Limb (tissue), 2 donors: ENCODE measurements at regions not wholly inside any gene's neighbourhood (a gene's known extent, or its start where the extent isn't known, plus 50 kb on each side); places are given as distances from the start of the nearest gene placed in this dataset.

Experiments used
- DNase-seq, 2 donors: peaks; one replicate each; pipeline ENCODE4 v3.0.0-alpha.2; 2016; ENCODE audit errors: extremely low spot score in 2 of 2

GRCh38 chr4:177692907-177693306 is 250.7 kb upstream of the AGA start:
- no peak for DNase-seq

DNA sequence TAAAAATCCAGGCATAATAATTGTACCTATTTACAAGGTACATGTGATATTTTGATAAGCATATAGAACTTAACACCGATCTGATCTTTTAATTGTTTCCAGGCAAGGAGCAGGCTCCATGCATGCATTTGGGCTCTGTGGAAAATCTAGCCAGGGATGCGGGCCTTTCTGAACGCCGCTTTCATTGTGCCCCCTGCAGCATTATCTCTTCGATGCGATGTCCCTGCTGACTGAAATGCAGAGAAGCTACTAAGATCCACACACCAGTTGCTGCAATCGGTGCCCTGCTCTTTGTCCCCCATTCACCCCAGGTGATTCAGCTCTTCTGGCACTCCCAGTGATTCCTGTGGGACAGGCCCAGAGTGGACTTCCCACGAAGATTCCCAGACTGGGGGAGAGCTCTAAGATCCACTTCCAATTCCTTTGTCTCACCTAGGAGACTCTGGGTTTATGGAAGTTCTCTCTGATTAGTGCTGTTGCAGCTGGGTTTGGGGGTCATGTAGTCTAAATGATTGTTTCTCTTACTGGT is 254.3 kb upstream of the AGA start:
- DNase-seq = no peak

GRCh38 chr4:177699365-177700213 is 257.4 kb upstream of the AGA start:
- DNase-seq = peak in 1 of 2 donors; percentile 7

DNA sequence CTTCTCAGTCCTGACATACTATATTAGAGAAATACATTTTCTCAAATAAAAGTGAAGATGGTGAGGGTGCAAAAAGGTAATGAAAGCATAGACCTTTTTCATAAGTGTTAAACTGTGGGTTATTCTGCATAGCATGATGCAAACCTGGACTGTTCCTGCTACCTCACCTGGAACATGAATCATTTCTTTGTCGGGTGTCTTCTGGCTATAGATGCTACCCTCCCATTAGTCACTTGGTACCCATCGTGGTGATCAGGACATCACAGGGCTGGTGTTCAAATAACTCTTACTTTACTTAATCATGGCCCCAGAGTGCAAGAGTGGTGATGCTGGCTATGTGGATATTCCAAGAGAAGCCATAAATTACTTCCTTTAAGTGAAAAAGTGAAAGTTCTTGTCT is 264.7 kb upstream of the AGA start:
- DNase-seq = no peak

DNA sequence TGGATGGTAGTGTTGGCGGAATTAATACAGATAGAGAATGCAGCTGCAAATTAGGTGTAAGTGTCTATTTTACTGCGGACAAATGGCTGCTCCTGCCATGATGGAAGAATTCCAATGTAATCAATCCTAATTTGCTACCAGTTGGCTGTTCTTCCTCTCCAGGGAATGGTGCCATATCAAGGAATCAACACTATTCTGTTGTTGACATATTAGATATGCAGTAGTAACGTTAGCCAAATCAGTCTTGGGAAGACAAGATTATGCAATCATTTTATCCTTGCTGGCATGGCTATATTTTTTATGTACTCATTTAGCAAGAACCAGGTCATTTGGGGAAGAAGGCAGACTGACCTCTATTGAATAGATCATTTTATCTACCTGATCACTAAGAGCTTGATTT is 271.2 kb upstream of the AGA start:
- DNase-seq = no peak

- no peak for DNase-seq
Observed at GRCh38 chr4:177717407-177717806, 275.2 kb upstream of the AGA start.

DNA sequence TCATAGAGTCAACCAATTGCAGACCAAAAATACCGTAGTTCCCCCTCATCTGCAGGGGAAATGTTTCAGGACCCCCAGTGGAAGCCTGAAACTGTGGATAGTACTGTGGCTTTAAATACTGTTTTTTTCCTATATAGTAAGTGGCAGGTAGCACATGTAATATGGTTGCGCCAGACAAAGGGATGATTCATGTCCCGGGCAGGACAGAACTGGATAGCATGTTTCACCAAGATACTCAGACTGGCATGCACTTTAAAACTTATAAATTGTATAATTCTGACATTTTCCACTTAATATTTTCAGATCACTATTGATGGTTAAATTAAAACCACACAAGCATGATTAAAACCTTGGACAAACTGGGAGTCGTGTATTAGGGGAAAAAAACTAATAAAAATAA is 276.3 kb upstream of the AGA start:
- no peak for DNase-seq

DNA sequence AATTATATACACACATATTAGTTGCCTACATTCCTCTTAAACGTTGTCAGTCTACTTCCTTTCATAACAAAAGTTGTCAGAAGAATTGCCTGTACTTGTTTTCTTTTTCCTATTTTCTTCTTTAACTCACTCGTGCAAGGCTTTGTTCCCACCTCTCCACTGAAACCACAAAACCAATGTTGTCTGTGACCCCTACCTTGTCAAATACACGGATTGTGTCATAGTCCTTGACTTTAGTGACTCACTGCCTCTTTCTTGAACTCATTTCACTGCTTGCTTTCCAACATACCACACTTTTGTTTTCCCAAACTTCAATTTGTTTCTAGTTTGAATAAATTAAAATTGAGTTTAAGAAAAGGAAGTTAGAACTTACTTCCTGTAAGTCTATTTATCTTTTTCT is 283.9 kb upstream of the AGA start:
- no peak for DNase-seq

GRCh38 chr4:177728361-177729152 is 286.3 kb upstream of the AGA start:
- DNase-seq = no peak

GRCh38 chr4:177729681-177730080 is 287.4 kb upstream of the AGA start:
- no peak for DNase-seq

DNA sequence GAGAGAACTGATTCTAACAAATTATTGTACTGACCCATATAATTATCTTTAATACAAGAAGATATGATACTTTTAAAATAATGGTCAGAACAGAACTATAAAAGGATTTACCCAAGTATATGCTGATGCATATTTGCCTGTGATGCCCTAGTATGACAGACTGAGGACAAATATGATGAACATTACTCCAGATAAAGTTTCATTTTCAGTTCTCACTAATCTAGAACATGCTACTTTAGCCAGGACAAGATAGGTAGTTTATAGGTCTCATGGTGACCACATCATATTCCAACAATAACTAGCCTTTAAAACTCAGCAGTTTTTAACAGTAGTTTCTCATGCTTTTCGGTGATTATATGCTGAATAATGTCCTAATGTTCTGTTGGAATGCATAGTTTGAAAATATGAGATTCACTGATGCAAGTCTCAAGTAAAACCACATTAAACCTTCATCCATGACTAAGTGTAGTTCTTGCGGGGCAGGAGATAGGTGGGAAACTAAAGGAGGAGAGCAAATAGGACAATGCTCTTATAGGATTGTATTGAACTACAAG is 295.2 kb upstream of the AGA start:
- no peak for DNase-seq

DNA sequence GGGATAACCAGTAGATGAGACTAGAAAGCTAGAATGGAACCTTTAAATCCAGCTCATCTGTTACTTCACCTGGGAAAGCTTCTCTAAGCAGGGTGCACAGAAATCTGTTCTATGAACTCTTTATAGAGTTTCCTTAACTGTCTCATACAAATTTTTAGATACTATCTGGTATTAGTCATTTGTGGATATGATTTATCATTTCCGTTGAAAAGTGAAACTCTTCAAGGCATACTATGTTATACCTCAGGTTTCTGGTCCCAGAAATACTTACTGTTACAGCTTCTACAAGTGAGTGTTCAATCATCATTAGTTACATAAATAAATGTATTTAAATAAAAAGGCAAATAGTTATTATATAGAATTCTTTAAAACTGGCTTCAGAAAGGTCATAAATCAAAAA is 298.3 kb upstream of the AGA start:
- no peak for DNase-seq

- no peak for DNase-seq
Observed at GRCh38 chr4:177759729-177760128, 317.5 kb upstream of the AGA start.

GRCh38 chr4:177761692-177762091 is 319.5 kb upstream of the AGA start:
- DNase-seq = no peak

DNA sequence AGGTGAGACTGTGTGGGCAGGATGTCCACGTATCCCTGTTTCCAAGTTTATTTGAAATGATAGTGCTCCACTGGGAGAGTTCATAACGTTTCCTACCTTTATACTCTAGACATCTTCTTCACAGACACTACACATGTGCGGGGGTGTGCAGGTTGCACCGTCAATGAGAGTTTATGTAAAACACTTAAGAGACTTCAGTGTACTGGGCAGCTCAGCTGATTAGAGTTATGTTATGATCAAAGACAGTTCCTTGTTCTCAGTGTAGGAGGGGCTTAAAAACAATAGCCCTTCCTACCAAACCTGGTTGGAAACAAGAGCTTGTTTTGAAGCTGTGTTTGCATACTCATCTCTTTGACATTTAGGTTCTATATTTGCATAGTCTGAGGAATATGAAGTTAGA is 326.9 kb upstream of the AGA start:
- no peak for DNase-seq

DNA sequence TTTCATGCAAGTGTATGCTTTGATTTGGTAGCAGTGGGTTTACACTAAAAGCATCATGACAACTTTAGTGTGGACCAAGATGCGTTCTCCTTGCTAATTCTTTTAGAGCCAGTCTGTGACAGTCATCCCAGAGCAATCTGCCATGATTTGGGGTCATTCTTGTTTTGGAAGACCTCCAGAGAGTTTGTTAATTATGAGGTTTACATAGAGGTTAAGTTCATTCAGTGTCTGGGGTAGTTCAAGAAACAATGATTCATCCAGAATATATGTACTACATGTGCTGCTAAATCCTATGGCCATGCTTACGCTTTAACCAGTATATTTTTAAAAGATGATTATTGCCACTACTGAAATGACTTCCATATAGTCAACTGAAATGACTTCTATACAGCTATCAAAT is 328.5 kb upstream of the AGA start:
- no peak for DNase-seq

DNA sequence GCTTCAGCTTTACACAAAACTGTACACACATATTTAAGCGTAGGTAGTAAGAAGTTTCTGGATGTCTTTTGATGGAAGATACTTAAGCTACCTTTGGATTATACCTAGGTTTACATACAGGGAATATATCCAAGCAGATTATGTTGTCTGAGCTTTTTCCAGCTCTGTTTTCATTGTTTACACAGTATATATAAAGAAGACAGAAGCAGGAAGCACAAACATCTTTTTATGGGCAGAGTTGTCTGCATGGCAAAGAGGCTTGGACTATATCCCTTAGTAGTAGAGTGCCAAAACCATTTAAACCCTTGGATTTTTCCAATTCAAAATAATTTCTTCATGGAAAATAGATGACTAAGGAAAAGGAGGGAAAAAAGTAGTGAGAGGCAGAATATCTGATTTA is 329.4 kb upstream of the AGA start:
- DNase-seq = no peak

- no peak for DNase-seq
Observed at GRCh38 chr4:177778623-177779022, 336.4 kb upstream of the AGA start.

DNA sequence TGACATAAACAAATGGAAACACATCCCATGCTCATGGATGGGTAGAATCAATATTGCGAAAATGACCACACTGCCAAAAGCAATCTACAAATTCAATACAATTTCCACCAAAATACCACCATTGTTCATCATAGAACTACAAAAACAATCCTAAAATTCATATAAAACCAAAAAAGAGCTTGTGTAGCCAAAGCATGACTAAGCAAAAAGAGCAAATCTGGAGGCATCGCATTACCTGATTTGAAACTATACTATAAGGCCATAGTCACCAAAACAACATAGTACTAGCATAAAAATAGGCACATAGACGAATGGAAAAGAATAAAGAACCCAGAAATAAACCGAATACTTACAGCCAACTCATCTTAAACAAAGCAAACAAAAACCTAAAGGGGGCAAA is 342.8 kb upstream of the AGA start:
- no peak for DNase-seq

- no peak for DNase-seq
Observed at GRCh38 chr4:177789610-177790009, 347.4 kb upstream of the AGA start.

GRCh38 chr4:177791188-177791587 is 349.0 kb upstream of the AGA start:
- DNase-seq = no peak

GRCh38 chr4:177796841-177797240 is 354.6 kb upstream of the AGA start:
- no peak for DNase-seq
